ENCODE measurements at regions not wholly inside any gene's neighbourhood (a gene's known extent, or its start where the extent isn't known, plus 50 kb on each side); places are given as distances from the start of the nearest gene placed in this dataset.
A peak's percentile ranks its signal among the peaks of the same experiment; 100 is the strongest.

- Histone ChIP-seq H3K27me3 (ENCODE audit: insufficient read depth, poor library complexity, severe bottlenecking) (no peaks in the 10 kb centered on the region), H3K4me3 (ENCODE audit: severe bottlenecking) (no peak overlapping the region), H3K9me3 (ENCODE audit: severe bottlenecking) (no peaks in the 10 kb centered on the region), H3K27ac (ENCODE audit: poor library complexity, severe bottlenecking) (peak overlapping the region; percentile 21), H3K4me1 (ENCODE audit: insufficient read depth, poor library complexity, severe bottlenecking) (peaks cover 9% of the 10 kb centered on the region), H3K36me3 (ENCODE audit: low read depth) (no peaks in the 10 kb centered on the region)
- ATAC-seq (ENCODE audit: low read depth) = no peak
- no peak for TF ChIP-seq CTCF (IDR thresholded peaks at IDR 0.05; ENCODE audit: poor library complexity, severe bottlenecking)
- no peak for DNase-seq (ENCODE audit: low spot score)
Measured at GRCh38 chr18:57910134-57910533, 107.0 kb upstream of the ATP8B1 start.

- DNase-seq (ENCODE audit: low spot score) (no peak), ATAC-seq (ENCODE audit: low read depth) (peak; percentile 99)
- peak overlapping the region; percentile 21 for H3K27ac ChIP-seq (ENCODE audit: poor library complexity, severe bottlenecking)
- no peak for TF ChIP-seq CTCF (IDR thresholded peaks at IDR 0.05; ENCODE audit: poor library complexity, severe bottlenecking)
- H3K9me3 ChIP-seq (ENCODE audit: severe bottlenecking) = no peaks in the 10 kb centered on the region
- no peaks in the 10 kb centered on the region for H3K36me3 ChIP-seq (ENCODE audit: low read depth)
- no peak overlapping the region for H3K4me3 ChIP-seq (ENCODE audit: severe bottlenecking)
- peaks cover 9% of the 10 kb centered on the region for H3K4me1 ChIP-seq (ENCODE audit: insufficient read depth, poor library complexity, severe bottlenecking)
- no peaks in the 10 kb centered on the region for H3K27me3 ChIP-seq (ENCODE audit: insufficient read depth, poor library complexity, severe bottlenecking)
Measured at GRCh38 chr18:57909620-57910019, 106.5 kb upstream of the ATP8B1 start.

- DNase-seq (ENCODE audit: low spot score) = no peak
- ATAC-seq (ENCODE audit: low read depth) = no peak
- no peaks in the 10 kb centered on the region for H3K36me3 ChIP-seq (ENCODE audit: low read depth)
- H3K4me3 ChIP-seq (ENCODE audit: severe bottlenecking) = no peak overlapping the region
- no peak for TF ChIP-seq CTCF (IDR thresholded peaks at IDR 0.05; ENCODE audit: poor library complexity, severe bottlenecking)
- no peaks in the 10 kb centered on the region for H3K27me3 ChIP-seq (ENCODE audit: insufficient read depth, poor library complexity, severe bottlenecking)
- no peaks in the 10 kb centered on the region for H3K9me3 ChIP-seq (ENCODE audit: severe bottlenecking)
- no peak overlapping the region for H3K27ac ChIP-seq (ENCODE audit: poor library complexity, severe bottlenecking)
- H3K4me1 ChIP-seq (ENCODE audit: insufficient read depth, poor library complexity, severe bottlenecking) = peaks cover 9% of the 10 kb centered on the region
Measured at GRCh38 chr18:57908092-57908491, 105.0 kb upstream of the ATP8B1 start.

- TF ChIP-seq CTCF (IDR thresholded peaks at IDR 0.05; ENCODE audit: poor library complexity, severe bottlenecking) = no peak
- Histone ChIP-seq H3K27ac (ENCODE audit: poor library complexity, severe bottlenecking) (no peak overlapping the region), H3K4me3 (ENCODE audit: severe bottlenecking) (no peak overlapping the region)
Measured at GRCh38 chr18:57907550-57907949, 104.4 kb upstream of the ATP8B1 start.

GRCh38 chr18:57906852-57907251 lies 103.7 kb upstream of the ATP8B1 start:
- Histone ChIP-seq H3K27me3 (ENCODE audit: insufficient read depth, poor library complexity, severe bottlenecking) (no peaks in the 10 kb centered on the region), H3K4me3 (ENCODE audit: severe bottlenecking) (no peak overlapping the region), H3K27ac (ENCODE audit: poor library complexity, severe bottlenecking) (no peak overlapping the region), H3K9me3 (ENCODE audit: severe bottlenecking) (no peaks in the 10 kb centered on the region), H3K36me3 (ENCODE audit: low read depth) (no peaks in the 10 kb centered on the region), H3K4me1 (ENCODE audit: insufficient read depth, poor library complexity, severe bottlenecking) (peaks cover 17% of the 10 kb centered on the region)
- peak; percentile 22 for TF ChIP-seq CTCF (IDR thresholded peaks at IDR 0.05; ENCODE audit: poor library complexity, severe bottlenecking)
- no peak for ATAC-seq (ENCODE audit: low read depth)
- no peak for DNase-seq (ENCODE audit: low spot score)

More at GRCh38 chr18:57907550-57907949, 104.4 kb upstream of the ATP8B1 start:
- ATAC-seq (ENCODE audit: low read depth) = no peak
- DNase-seq (ENCODE audit: low spot score) = no peak
- Histone ChIP-seq H3K9me3 (ENCODE audit: severe bottlenecking) (no peaks in the 10 kb centered on the region), H3K36me3 (ENCODE audit: low read depth) (no peaks in the 10 kb centered on the region), H3K4me1 (ENCODE audit: insufficient read depth, poor library complexity, severe bottlenecking) (peaks cover 10% of the 10 kb centered on the region), H3K27me3 (ENCODE audit: insufficient read depth, poor library complexity, severe bottlenecking) (no peaks in the 10 kb centered on the region)
